GM18505 (cell line): ENCODE measurements at regions not wholly inside any gene's neighbourhood (a gene's known extent, or its start where the extent isn't known, plus 50 kb on each side); places are given as distances from the start of the nearest gene placed in this dataset.

Source experiments
- ATAC-seq: cut with Tn5 transposase; IDR thresholded peaks from one replicate; pipeline ENCODE4 v1.9.1; 2021; ENCODE audit not compliant: unreplicated experiment
- POLR2A ChIP-seq: IDR thresholded peaks from 4 replicates; pipeline ENCODE4 v1.6.1; 2011; ENCODE audit warnings: borderline replicate concordance; ENCODE audit not compliant: insufficient read depth, insufficient read length; ENCODE audit errors: extremely low read depth

DNA sequence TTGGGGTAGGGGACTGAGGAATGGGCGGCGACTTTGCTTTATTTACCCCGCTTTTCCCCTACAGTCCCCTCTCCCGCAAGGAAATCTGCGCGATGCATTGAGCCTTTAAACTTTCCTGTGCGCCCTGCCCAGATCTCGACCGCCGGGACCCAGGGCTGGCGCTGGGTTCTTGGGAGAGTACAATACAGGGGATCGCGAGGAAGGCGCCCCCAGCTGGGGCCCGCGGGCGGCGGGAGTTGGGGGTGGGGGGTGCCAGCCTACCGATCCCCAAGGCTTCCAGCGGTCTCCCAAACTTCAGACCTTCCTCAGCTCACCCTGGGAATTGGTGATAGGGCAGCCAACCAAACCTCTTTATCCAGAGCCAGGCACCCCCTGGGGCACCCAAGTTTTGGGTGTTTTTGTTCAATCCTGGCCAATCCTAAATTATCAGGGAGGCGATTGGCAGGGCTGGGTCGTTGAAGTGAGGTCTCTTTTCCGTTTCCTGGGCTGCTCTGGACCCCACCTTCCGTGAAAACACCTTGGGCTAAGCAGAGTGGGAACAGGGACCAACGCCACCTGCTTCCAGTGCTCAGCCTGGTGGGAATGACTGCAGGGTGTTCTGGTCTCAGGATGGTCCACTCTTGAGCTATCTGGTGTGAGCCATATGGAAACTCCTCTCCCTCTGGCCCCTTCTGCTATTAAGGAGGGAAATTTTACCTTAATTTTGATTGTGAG, 51.4 kb upstream of the DAB2IP start:
- no peak for TF ChIP-seq POLR2A
- ATAC-seq, result no peak

DNA sequence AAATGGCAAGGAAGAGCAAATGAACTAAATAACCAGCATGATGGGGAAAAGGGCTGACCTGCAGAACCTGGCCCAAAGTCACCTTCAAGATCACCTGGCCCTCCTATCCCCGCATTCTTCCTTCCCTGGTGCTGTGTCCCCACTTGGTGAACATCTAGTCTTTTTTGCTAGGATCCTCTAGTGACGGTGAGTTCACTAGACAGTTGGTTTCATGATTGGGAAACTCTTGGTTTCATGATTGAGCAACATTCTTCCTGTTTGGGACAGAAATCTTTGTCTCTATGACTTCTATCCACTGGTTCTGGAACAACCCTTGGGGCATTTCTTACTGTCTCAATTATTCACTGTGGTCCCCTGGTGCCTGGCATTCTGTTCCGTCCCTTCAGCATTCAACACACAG, 50.2 kb upstream of the DAB2IP start:
- ATAC-seq, result no peak
- TF ChIP-seq POLR2A, result no peak
